SK-N-SH treated with all-trans-retinoic acid at 6 μM for 48 hours (cell line): ENCODE measurements at regions not wholly inside any gene's neighbourhood (a gene's known extent, or its start where the extent isn't known, plus 50 kb on each side); places are given as distances from the start of the nearest gene placed in this dataset.

Experiments
- ATAC-seq: fragments of 200-7000 bp; cut with Tn5 transposase; 3 replicates; pipeline ENCODE4 v1.9.1; 2020; ENCODE audit warnings: mild to moderate bottlenecking, moderate library complexity
- ARNTL ChIP-seq: fragments of 450-650 bp; formaldehyde crosslinking; IDR thresholded peaks from 2 replicates; pipeline ENCODE4 v1.5.0; 2020; ENCODE audit warnings: low read depth, mild to moderate bottlenecking, moderate library complexity, borderline replicate concordance
- CREB5 ChIP-seq: fragments of 250-450 bp; sonication (Bioruptor Pico); IDR thresholded peaks from 2 replicates; pipeline ENCODE4 v1.5.1; 2020; ENCODE audit warnings: low read depth, mild to moderate bottlenecking, moderate library complexity
- CSRNP3 ChIP-seq: fragments of 250-450 bp; sonication (Bioruptor Pico); IDR thresholded peaks from 2 replicates; pipeline ENCODE4 v1.5.1; 2021; ENCODE audit warnings: mild to moderate bottlenecking, moderate library complexity
- GLIS3 ChIP-seq: fragments of 250-450 bp; sonication (Bioruptor Pico); IDR thresholded peaks from 2 replicates; pipeline ENCODE4 v1.5.0; 2020; ENCODE audit warnings: mild to moderate bottlenecking, moderate library complexity
- PATZ1 ChIP-seq: fragments of 250-450 bp; sonication (Bioruptor Pico); IDR thresholded peaks from 2 replicates; pipeline ENCODE4 v1.8.0; 2020; ENCODE audit warnings: mild to moderate bottlenecking, moderate library complexity, borderline replicate concordance
- POU6F1 ChIP-seq: fragments of 250-450 bp; sonication (Bioruptor Pico); IDR thresholded peaks from 2 replicates; pipeline ENCODE4 v1.8.0; 2021; ENCODE audit warnings: low read depth, mild to moderate bottlenecking, moderate library complexity, borderline replicate concordance
- PPARA ChIP-seq: fragments of 250-450 bp; sonication (Bioruptor Pico); IDR thresholded peaks from 2 replicates; pipeline ENCODE4 v1.5.0; 2020; ENCODE audit warnings: mild to moderate bottlenecking, borderline replicate concordance
- SNAI2 ChIP-seq: fragments of 250-450 bp; sonication (Bioruptor Pico); IDR thresholded peaks from 2 replicates; pipeline ENCODE4 v1.5.0; 2020; ENCODE audit warnings: mild to moderate bottlenecking, moderate library complexity
- TCF4 ChIP-seq: fragments of 250-450 bp; sonication (Bioruptor Pico); IDR thresholded peaks from 2 replicates; pipeline ENCODE4 v1.8.0; 2021; ENCODE audit warnings: mild to moderate bottlenecking, moderate library complexity, borderline replicate concordance
- TOX ChIP-seq: fragments of 250-450 bp; sonication (Bioruptor Pico); IDR thresholded peaks from 2 replicates; pipeline ENCODE4 v1.8.0; 2021; ENCODE audit warnings: mild to moderate bottlenecking, moderate library complexity, borderline replicate concordance
- TSHZ2 ChIP-seq: fragments of 250-450 bp; sonication (Bioruptor Pico); IDR thresholded peaks from 2 replicates; pipeline ENCODE4 v1.5.0; 2020; ENCODE audit warnings: mild to moderate bottlenecking, moderate library complexity
- ZC3H10 ChIP-seq: fragments of 250-450 bp; sonication (Bioruptor Pico); IDR thresholded peaks from 2 replicates; pipeline ENCODE4 v1.5.1; 2021; ENCODE audit warnings: mild to moderate bottlenecking, moderate library complexity
- ZFP30 ChIP-seq: fragments of 450-650 bp; formaldehyde crosslinking; IDR thresholded peaks from 2 replicates; pipeline ENCODE4 v1.5.0; 2022; ENCODE audit warnings: mild to moderate bottlenecking, moderate library complexity
- ZNF565 ChIP-seq: fragments of 450-650 bp; formaldehyde crosslinking; conservative IDR thresholded peaks from 2 replicates; pipeline ENCODE4 v1.5.0; 2020; ENCODE audit warnings: low read depth, mild to moderate bottlenecking, moderate library complexity
- ZNF70 ChIP-seq: fragments of 450-650 bp; formaldehyde crosslinking; IDR thresholded peaks from 2 replicates; pipeline ENCODE4 v1.5.0; 2020; ENCODE audit warnings: mild to moderate bottlenecking, moderate library complexity
- ZNF8 ChIP-seq: fragments of 450-650 bp; formaldehyde crosslinking; IDR thresholded peaks from 2 replicates; pipeline ENCODE4 v1.5.0; 2020; ENCODE audit warnings: mild to moderate bottlenecking, moderate library complexity

- no peak for TF ChIP-seq POU6F1 (CRISPR knock-in tag)
- TF ChIP-seq TCF4 (CRISPR knock-in tag): no peak
- no peak for TF ChIP-seq TOX (CRISPR knock-in tag)
- no peak for TF ChIP-seq ARNTL
- no peak for TF ChIP-seq CREB5 (CRISPR knock-in tag)
- no peak for TF ChIP-seq ZC3H10 (CRISPR knock-in tag)
- TF ChIP-seq GLIS3 (CRISPR knock-in tag): no peak
- no peak for TF ChIP-seq PATZ1 (CRISPR knock-in tag)
- no peak for TF ChIP-seq ZNF8 (CRISPR knock-in tag)
Measured at GRCh38 chr7:98495200-98495955, 94.5 kb upstream of the BAIAP2L1 start (continued).

- no peak for ATAC-seq
- TF ChIP-seq TSHZ2 (CRISPR knock-in tag) (no peak), ZNF8 (CRISPR knock-in tag) (no peak), PATZ1 (CRISPR knock-in tag) (no peak)
Measured at GRCh38 chr7:98493030-98493778, 92.3 kb upstream of the BAIAP2L1 start.

GRCh38 chr7:98488167-98488566, 87.3 kb upstream of the BAIAP2L1 start:
- ATAC-seq: no peak
- TF ChIP-seq ARNTL (no peak), TCF4 (CRISPR knock-in tag) (no peak), GLIS3 (CRISPR knock-in tag) (no peak), ZC3H10 (CRISPR knock-in tag) (no peak), ZNF8 (CRISPR knock-in tag) (no peak), ZNF565 (CRISPR knock-in tag) (no peak), PATZ1 (CRISPR knock-in tag) (no peak), PPARA (CRISPR knock-in tag) (no peak), POU6F1 (CRISPR knock-in tag) (no peak), ZNF70 (CRISPR knock-in tag) (no peak), TOX (CRISPR knock-in tag) (no peak), CSRNP3 (no peak), ZFP30 (CRISPR knock-in tag) (no peak), SNAI2 (CRISPR knock-in tag) (no peak)
